ENCODE measurements at regions not wholly inside any gene's neighbourhood (a gene's known extent, or its start where the extent isn't known, plus 50 kb on each side); places are given as distances from the start of the nearest gene placed in this dataset.

DNA sequence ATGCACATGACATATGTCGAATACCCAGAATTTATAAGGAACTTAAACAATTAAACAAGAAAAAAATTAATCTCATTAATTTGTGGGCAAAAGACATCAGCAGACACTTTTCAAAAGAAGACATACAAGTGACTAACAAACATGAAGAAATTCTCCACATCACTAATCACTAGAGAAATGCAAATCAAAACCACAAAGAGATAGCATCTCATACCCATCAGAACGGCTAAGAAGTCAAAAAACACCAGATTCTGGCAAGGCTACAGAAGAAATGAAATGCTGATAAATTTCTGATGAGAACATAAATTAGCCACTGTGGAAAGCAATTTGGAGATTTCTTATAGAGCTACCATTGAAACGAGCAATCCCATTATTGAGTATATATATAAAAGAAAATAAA lies 210.6 kb upstream of the LUZP2 start:
- TF ChIP-seq POLR2A (IDR thresholded peaks at IDR 0.05) = no peak
- TF ChIP-seq POLR2AphosphoS5 (IDR thresholded peaks at IDR 0.05) = no peak

Measured in stomach (tissue), 4 donors.